Right kidney (tissue), 1 donor: ENCODE measurements at regions not wholly inside any gene's neighbourhood (a gene's known extent, or its start where the extent isn't known, plus 50 kb on each side); places are given as distances from the start of the nearest gene placed in this dataset.

ENCODE experiments used
- DNase-seq: peaks from one replicate; pipeline ENCODE4 v3.0.0-alpha.2; 2016

DNA sequence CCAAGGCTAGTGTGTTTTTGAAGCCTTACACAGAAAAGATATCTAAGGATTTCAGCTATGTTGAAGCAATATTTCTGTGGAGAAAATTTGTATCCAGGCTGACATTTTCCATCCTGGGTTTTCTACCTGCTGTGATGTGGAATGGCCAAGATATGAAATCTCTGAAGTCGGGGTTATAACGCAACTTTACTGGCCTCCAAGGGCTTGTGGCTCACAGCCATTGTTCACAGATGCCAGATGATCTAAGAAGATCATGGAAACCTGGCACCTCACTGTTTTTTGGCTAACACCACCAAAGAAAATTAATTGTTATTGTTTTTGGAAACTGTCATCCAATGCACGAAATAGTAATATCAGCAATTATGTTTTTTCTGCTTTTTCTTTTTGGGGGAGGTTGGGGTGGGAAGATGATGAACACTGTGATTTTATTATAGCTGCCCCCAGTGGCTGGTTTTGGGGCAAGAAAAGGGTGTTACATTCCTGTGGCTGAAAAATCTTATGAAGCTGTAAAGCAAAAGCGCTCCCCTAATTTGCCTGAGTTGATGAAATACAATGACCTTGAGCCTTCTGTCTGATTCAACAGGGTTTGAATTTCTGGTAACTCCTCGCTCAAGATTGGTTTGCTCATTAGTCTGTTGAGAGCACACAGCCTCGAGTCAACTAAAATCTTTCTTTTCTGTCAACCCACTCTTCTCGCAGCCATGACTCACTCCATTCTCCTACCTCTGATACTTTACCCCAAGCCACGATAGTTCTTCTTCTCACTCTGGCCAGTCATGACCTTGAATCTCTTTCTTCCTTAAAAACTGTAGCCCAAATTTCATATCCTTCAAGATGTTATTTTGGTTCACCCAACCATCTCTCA is 236.7 kb downstream of the PAX1 start:
- no peak for DNase-seq

GRCh38 chr20:21936720-21937380 is 231.4 kb downstream of the PAX1 start:
- DNase-seq = no peak

GRCh38 chr20:21936261-21936660 is 230.8 kb downstream of the PAX1 start:
- DNase-seq = no peak

GRCh38 chr20:21933526-21933925 is 228.1 kb downstream of the PAX1 start:
- no peak for DNase-seq

GRCh38 chr20:21921251-21921650 is 215.8 kb downstream of the PAX1 start:
- DNase-seq = peak; percentile 12

DNA sequence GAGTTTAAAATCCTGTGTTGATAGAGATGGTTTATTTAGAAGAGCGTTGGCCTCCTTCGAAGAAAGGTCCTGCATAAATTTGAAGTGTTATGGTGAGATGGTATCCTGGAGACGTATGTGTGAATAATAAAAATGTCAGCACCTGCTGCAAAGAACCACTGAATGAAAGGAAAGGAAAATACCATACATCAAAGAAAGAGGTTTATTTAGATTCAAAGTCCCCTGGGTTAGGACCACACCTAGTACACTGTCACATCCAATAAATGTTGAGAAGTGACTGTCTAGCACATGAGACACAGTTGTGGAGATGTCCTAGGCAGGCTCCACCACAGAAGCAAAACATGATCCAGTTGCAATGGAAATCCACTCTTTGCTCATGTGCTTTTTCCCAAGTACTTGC is 214.7 kb downstream of the PAX1 start:
- DNase-seq = no peak

GRCh38 chr20:21918398-21918797 is 212.9 kb downstream of the PAX1 start:
- DNase-seq = no peak

- no peak for DNase-seq
These were observed 196.9 kb downstream of the PAX1 start for GRCh38 chr20:21902391-21902790.

DNA sequence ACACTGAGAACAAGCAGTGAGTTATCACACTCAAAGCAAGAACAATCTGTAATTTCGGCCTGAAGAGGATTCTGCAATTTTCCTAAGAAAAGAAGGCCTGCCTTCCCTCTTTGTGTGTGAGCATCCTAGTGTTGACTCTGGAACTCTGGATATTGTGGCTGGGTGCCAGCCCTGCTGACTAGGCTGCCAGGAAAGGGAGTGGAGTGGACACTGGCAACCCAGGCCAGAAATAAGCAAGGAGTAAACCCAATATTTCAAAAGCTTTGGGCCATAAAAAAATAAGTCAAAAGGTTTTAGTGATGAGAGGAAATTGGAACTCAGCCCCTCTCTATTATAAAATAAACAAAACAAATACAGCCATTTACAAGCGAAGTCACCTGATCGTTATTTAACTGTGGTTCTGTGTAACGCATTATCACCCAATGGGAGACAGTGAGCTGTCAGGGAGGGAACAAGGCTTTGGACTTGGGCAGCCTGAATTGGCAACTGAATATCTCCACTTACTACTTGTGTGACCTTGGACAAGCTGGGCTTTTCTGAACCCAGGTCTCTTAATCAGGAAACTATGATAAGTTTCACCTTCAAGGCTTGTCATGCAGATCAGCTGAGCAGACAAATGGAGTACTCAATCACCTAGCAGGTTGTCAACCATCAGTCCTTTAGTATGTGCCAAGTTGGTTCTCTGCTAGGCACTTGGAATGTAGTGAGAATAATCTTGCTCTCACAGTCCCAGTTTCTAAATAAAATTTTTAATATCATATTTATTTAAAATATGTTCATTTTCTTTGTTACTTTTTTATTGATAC is 196.2 kb downstream of the PAX1 start:
- no peak for DNase-seq

GRCh38 chr20:21900431-21900830 is 195.0 kb downstream of the PAX1 start:
- no peak for DNase-seq

DNA sequence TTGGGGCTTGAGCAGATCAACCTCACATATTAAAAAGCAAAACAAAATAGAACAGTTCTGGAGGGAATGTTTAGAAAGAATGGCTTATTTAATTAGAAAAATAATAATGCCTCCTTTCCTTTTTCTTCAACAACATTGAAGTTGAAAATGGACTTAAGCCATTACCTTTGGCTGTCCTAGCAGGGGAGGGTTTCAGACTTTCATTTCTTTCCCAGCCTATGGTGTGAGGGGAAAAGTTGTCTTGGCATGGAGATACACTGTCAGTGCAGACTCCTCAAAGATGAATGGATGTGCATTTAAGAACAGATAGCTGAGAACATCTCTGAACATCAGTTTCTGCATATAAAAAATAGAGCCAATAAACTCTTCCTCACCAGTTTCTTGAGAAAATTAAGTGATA is 169.5 kb downstream of the PAX1 start:
- DNase-seq = no peak

DNA sequence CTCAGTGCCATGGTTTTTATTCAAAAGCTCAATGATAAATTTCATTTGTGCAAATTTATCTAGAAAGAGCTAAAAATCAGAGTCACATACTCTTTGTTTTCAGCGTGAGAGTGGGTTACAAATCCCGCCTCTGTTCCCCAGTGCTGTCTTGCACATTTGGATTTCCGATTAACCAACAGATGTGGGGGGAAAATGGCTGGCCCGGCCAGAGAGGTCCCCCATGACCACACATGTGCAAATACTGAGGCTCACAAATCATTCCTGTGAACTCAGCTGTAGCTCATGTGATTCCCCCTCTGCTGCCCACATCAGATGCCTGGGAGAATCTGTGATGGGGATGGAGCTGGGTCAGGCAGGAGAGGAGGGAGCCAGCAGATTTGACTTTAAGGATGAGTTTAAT is 168.7 kb downstream of the PAX1 start:
- DNase-seq = no peak

- DNase-seq = no peak
These were observed 167.8 kb downstream of the PAX1 start for GRCh38 chr20:21873291-21873690.

- no peak for DNase-seq
These were observed 162.3 kb downstream of the PAX1 start for GRCh38 chr20:21867811-21868210.

DNA sequence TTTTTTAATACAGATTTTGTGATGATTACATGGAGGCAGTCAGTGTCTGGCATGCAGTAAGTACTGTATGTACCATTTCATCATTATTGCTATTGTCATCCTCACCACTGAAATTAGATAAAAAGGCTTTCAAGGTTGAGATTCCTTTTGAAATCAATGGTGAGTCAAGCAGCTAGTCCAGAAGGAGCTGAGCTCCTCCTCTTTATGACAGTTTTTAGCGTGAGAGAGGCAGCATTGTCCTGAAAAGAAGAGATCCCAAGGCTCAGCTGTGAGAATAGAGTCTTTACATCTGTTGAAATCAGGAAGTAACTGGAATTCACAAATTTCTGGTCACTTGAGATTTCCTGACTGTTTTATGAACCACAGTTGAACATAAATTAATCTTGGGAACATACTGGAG is 161.9 kb downstream of the PAX1 start:
- no peak for DNase-seq

DNA sequence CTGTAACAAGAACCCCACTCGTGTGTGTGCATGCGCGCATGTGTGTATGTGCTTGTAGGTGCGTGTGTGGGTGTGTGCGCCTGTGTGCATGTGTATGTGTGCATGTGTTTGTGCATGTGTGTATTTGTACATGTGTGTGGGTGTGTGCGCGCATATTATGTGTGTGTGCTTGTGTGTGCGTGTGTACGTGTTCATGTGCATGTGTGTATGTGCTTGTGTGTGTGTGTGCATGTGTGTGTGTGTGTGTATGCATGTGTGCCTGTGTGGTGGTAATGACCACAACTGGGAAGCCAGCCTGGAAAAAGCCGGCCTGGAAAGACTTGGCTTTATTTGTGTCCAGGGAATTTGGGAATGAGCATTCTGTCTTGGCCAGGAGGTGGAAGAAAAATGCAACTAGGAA is 157.5 kb downstream of the PAX1 start:
- DNase-seq = no peak

DNA sequence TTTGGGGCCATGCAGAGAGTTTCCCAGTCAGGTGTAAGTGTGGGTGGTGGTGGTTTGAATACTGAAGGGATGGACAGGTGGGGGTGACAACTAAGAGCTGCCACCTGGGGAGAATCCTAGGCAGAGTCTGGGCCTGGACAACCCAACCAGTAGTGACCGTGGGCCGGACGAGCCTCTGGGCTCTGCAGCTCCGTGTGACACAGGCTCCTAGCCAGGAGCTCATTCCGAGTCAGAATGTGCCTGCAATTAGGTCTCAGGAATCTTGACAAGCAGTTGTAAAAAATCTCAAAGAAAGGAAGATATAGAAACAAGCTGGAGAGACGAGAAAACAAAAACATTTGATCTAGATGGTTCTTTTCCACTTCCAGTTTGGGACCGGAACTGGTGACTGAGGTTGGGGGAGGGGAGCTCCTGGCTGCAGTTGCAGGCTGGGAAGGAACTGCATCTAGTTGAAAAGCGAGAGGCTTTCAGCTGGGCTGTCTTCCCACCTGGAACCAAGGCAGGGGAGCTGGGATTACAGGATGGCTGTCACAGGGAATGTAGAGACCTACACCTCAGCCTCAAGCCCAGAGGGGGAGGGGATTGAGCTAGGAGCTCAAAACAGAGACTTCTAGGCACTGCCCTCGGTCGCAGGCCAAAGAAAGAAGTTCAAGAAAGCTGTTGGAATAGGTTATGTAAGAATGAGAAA is 156.9 kb downstream of the PAX1 start:
- no peak for DNase-seq

- DNase-seq = no peak
These were observed 135.5 kb downstream of the PAX1 start for GRCh38 chr20:21840991-21841390.

DNA sequence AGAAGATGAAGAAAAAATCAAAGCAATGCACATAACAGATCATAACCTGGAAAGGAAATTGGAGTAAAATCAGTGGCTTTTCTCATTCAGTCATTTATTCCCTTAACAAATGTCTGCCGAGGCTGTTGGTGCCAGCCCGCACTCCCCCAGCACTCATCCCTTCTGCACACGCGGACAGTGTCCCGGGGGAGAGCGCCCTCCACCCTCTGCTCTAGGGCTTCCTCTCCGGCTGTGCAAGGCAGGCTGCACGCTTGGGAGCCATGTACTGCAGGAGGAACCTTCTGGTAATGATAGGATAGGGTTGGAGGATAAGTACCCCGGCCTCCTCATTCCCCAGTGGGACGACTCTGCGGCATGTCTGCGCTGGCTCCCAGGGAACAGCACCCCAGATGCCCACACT is 134.5 kb downstream of the PAX1 start:
- DNase-seq = no peak

DNA sequence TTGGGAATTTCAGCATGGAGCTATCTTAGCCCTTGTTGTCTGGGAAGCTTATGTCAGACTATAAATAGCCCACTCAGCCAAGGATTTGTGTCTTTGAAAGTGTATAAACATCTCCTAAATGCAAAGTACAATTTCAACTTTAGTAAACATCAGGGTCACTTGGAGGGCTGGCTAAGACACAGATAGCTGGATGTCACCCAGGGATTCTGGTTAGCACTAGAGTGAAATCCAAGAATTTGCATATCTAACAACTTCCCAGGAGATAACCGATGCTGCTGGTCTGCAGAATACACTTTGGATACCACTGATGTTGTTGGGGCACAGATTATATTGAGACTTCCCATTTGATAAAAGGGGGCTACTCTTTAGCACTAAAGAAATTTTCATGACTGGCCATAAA is 130.9 kb downstream of the PAX1 start:
- no peak for DNase-seq

DNA sequence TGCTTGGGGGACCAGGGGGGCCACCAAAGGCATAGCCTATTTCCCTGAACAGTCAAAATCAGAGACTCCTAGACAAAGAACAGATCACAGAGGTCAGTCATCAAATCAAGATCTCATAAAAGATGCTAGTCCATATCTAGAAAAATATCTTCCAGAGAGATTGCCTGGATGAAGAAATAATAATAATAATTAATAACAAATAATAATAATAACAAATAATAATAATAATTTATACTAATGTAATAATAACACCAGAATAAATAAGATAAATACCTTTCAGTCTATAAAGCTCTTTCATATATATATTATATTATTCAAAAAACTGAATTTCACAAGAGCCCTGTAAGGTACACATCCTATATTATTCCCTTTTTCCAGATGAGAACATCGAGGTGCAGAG is 129.6 kb downstream of the PAX1 start:
- no peak for DNase-seq
